GM18951 (cell line): ENCODE measurements at regions not wholly inside any gene's neighbourhood (a gene's known extent, or its start where the extent isn't known, plus 50 kb on each side); places are given as distances from the start of the nearest gene placed in this dataset.
"Not testable (repeated sequence)": the region's sequence is repeated elsewhere in the genome, so short reads cannot be mapped to it uniquely, and the experiment has no call there.

ENCODE experiments used
- POLR2A ChIP-seq: IDR thresholded peaks from 4 replicates; pipeline ENCODE4 v1.6.1; 2011; ENCODE audit warnings: mild to moderate bottlenecking; ENCODE audit not compliant: insufficient read length, insufficient read depth; ENCODE audit errors: extremely low read depth
- in situ Hi-C: fragments of 300-500 bp; cut with MboI; formaldehyde crosslinking; loops from one replicate; pipeline ENCODE4 v1.12.0; 2022; ENCODE audit warnings: low sequenced_read_pairs, mixed read lengths, inconsistent platforms; ENCODE audit not compliant: unreplicated experiment

DNA sequence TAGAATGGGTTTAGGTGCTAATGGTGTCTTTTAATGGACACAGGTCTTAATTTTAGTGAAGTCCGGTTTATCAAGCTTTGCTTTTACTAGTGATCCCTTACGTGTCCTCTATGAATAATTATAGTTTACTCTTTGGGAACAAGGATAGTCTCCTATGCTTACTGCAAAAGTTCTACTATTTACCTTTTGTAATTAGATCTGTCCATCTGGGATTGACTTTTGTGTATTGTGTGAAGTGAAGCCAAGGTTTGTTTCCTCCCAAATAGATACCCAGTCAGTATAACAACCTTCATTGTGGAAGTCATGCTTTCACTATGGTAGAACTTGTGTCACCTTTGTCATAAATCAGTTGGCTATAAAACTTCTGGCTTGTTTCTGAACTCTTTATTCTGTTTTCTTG lies 740.9 kb upstream of the CRIM1 start:
- no peak for TF ChIP-seq POLR2A
- in situ Hi-C loops = no loop called here

DNA sequence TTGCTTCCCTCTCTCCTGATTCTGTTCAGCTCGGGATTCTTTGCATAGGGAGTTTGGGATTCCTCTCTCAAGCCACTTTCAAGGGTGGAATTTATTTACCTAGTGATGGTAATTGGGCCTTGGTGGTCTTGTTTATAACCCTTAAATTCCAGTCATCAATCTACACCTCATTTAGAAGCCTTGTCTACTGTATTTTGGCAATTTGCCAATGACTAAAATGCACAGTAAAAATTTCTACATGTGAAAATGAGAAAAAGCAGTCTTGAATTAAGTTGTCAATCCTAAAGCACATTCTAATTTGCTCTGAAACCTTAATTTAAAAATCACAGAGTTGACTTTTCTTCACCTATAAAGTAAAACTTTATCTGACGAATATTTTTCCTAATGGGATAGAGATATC lies 749.2 kb upstream of the CRIM1 start:
- in situ Hi-C loops = no loop called here
- TF ChIP-seq POLR2A = no peak

DNA sequence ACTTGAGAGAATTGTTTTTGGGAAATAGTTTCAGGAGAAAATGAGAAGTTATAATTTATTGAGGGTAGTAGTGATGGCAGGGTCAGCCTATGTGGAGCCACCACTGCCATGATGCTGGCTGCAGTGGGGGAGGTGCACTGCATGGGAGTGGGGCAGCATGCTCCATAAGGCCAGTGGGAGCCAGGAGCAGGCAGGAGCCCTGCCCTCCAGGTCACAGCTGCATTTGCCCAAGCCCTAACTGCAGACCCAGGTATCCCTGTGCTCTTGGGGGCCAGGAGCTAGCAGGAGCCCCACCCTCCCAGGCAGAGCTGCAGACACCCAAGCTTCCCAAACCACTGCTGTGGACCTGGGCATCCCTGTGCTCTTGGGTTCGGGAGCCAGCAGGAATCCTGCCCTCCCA lies 757.3 kb upstream of the CRIM1 start:
- in situ Hi-C loops = no loop called here
- TF ChIP-seq POLR2A = no peak

DNA sequence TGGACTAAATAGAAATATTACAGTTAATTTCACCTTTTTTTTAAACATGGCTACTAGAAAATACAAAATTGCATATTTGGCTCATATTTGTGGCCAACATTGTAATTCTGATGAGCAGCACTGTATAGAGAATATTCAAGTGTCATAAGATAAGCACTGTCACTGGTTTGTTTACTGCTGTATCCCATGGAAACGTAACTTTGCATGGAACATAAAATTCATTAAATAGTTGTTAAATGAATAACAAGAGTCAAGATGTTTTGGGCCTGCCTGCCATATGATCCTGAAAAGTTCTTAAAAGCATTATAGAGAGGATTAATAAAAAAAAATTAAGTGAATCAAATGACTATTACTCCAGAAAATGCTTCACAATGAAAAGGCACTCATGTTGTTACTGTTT lies 763.7 kb upstream of the CRIM1 start:
- in situ Hi-C loops = no loop called here
- no peak for TF ChIP-seq POLR2A

DNA sequence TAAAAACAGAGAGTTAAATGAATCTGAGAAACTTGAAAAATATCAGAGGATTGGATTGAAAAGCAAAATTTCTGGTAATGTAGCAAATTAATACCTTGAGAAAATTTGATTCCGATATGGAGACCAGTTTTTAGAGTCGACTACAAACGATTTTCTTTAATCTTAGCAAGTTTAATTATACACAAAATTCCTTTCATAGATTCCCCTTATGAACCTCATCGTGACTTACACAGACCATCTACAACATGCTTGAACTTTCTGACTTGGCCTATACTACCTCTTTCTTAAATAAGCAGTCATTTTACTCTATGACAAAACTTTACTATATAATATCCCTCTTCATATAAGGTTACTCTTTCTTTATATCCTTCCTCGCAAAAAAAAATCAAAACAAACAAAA lies 769.6 kb upstream of the CRIM1 start:
- in situ Hi-C loops = no loop called here
- no peak for TF ChIP-seq POLR2A

DNA sequence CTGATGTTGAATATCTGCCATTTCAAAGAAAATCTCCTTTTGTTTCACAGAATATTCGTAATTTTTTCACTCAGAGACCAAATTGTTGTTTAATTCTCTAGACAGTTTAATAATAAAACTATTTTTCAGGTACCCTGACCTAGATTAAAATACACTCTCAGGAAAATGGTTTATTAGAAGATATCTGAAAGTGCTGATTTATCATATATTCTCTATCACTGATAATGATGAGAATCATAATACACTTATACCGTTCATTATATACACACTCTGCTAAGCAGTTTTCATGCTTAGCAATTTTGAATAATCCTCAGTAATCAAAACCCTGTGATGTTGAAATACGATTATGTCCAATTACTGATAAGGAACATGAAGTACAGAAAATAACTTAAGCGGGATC lies 772.9 kb upstream of the CRIM1 start:
- in situ Hi-C loops = no loop called here
- no peak for TF ChIP-seq POLR2A

DNA sequence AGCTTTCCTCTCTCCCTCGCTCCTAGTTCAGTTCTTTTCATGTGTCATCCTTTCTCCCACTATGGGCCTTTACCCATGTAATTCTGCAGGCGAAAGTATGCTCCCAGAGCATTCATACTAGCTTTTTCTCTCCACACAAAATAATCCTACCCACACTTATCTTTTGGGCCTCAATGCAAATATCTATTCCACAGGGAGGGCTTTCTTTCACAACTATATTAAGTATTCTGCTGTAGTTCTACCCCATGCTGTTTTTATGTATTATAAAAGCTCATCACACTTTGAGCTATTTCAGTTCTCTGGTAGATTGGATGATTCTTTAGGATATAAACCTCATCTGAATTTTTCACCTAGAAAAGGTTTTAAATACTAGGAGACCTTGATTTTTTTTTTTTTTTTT lies 774.6 kb upstream of the CRIM1 start:
- TF ChIP-seq POLR2A = no peak
- in situ Hi-C loops = no loop called here

DNA sequence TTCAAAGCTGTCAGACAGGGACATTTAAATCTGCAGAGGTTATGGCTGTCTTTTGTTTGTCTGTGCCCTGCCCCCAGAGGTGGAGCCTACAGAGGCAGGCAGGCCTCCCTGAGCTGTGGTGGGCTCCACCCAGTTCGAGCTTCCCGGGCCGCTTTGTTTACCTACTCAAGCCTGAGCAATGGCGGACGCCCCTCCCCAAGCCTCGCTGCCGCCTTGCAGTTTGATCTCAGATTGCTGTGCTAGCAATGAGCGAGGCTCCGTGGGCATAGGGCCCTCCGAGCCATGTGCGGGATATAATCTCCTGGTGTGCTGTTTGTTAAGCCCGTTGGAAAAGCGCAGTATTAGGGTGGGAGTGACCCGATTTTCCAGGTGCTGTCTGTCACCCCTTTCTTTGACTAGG lies 787.0 kb upstream of the CRIM1 start:
- in situ Hi-C loops = not testable (repeated sequence)

DNA sequence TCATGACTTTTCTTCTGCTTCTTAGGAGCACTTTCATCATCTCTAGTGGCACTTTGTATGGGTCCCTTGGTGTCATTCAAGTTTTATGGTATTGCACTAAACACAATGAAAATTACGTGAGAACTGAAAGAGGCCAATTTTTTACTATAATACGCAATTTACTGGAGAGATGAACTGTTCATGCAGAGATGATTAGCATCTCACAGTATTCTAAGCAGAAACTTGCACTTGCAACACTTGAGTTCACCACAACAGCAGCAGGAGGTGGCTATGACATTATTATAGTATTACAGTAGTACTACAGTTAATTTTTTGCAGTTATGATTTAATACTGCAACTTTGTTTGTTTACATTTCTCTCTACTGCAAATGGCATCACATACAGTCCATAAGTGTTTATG lies 793.1 kb upstream of the CRIM1 start:
- no peak for TF ChIP-seq POLR2A
- in situ Hi-C loops = no loop called here

DNA sequence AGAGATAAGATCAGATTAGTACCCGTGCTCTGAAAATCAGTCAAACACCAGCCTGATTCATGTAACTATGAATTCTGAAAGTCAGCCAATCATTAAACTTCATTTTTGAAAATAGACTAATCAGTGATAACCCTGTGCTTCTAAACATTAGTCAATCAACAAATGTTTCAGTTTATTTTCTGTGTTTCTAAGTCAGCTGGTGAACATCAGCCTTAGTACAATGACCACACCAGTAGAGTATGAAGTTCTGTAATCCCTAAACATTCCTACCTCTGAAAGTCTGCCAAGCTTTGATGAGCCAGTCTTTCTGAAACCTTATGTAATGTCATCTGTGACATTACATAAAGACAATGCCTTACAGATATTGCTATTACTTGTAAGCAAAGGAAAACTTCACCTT lies 807.4 kb upstream of the CRIM1 start:
- in situ Hi-C loops = no loop called here
- TF ChIP-seq POLR2A = no peak

DNA sequence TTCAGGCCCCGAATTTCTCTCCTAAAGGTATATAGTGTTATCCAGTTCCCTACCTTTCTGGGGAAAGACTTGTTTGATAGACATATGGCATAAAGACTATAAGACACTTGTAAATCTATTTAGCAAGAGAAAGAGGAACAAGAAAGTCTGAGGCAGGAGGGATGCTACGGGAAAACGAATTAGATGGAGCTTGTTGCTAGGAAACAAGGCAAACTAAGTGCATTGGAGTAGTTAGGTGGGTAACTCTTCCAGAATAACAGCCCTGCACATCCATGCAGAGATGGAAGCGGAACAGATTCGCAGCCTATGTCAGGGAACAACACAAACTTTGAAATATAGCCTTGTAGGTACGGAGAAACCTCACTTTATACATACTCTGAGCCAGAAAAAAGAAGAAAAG lies 810.3 kb upstream of the CRIM1 start:
- no peak for TF ChIP-seq POLR2A
- in situ Hi-C loops = no loop called here

DNA sequence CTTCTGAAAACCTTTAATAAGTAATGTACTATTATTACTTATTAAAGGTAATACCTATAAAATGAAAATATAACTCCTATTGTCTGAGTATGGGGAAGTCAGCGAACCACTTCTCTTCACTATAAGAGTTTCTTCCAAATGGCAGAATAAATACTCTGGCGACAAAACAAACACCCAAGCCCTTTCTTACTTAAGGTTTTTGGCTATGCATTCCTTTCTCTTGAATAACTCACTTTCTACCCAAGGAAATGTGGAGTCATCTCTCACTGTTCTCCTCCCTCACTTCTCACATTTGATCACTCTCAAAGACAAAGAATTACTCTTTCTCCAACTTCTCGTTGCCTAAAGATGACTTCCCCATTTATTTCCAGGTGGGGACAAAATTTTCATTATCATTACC lies 816.8 kb upstream of the CRIM1 start:
- in situ Hi-C loops = no loop called here
- TF ChIP-seq POLR2A = no peak

DNA sequence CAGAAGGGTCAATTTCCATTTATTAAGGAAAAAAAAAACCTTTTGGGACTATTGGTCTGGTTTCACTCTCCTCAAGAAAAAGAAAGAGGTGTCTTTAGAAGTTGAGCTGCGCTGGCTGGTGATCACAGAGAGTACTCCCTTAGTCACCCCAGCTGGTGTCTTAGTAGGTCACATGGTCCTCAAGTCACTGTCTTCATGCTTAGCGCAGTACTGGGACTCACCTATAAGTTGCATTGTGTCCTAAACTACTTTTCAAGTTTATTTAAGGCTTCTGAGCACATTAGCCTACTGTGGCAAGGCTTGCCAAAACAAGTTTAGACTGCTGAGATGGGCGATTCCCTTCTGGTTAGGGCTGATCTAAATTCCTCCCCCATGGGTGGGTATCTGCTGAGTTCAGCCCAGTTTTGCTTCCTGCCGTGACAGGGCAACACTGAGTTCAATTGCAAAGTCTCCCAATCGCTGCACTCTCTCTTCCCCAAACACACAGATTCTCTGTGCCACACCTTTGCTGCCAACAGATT lies 824.9 kb upstream of the CRIM1 start:
- TF ChIP-seq POLR2A = no peak
- in situ Hi-C loops = no loop called here

DNA sequence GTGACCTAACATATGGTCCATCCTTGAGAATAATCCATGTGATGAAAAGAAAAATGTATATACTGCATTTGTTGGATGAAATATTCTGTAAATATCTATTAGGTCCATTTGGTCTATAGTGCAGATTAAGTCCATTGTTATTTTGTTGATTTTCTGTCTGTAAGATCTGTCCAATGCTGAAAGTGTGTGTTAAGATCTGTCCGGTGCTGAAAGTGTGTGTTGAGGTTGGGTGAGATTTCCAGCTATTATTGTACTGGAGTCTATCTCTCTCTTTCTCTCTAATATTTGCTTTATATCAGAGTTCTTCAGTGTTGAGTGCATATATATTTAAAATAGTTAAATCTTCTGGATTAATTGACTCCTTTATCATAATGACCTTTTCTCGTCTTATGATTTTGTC lies 828.8 kb upstream of the CRIM1 start:
- in situ Hi-C loops = no loop called here
- TF ChIP-seq POLR2A = no peak

DNA sequence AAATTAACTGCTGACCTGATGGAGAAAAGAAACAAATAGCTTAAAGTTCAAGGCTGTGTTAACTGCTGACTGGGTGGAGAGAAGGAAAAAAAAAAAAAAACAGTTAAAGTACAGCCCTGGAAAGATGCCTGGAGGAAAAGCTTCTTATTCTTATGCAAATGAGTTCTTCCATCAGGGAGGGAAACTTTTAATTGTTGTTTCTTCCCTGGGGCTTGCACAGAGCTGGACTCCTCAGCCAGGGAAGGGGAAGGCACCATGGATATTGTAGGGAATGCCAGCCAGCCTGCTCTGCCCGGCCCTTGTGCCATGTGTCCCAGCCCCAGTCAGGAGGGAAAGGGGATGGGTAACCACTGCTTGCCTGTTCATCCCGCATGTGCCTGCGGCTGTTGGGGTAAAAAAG lies 833.1 kb upstream of the CRIM1 start:
- in situ Hi-C loops = no loop called here
- TF ChIP-seq POLR2A = no peak
